NOMO-1 (cell line): ENCODE measurements at regions not wholly inside any gene's neighbourhood (a gene's known extent, or its start where the extent isn't known, plus 50 kb on each side); places are given as distances from the start of the nearest gene placed in this dataset.

Experiments
- DNase-seq, 2 experiments: peaks; one replicate each; lab custom pipeline; 2025; ENCODE audit not compliant: unreplicated experiment in 2 of 2; lab: John Stamatoyannopoulos, UW

GRCh38 chr12:58557171-58557570, 363.1 kb downstream of the LRIG3 start:
- no peak for DNase-seq

GRCh38 chr12:58557661-58558060, 362.6 kb downstream of the LRIG3 start:
- no peak for DNase-seq

DNA sequence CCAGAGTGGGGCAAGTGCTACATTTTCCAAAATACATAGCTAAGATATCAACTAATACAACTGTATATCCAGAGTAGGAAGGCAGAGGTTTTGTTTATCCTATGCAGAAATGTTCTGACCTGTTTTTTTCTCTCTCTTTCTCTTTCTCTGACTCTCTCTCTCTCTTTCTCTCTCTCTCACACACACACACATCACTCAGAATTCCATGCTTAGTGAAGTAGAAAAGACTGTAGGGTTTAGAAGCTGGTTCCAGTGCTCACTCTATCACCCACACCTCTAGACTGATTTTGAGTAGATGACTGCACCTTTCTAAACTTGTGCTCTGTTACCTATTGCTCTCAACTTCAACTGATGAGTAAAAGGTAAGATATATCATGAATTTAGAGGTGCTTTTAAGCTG, 356.7 kb downstream of the LRIG3 start:
- DNase-seq = no peak

- DNase-seq = no peak
Measured at GRCh38 chr12:58564721-58565120, 355.6 kb downstream of the LRIG3 start.

GRCh38 chr12:58566599-58566998, 353.7 kb downstream of the LRIG3 start:
- DNase-seq = no peak

DNA sequence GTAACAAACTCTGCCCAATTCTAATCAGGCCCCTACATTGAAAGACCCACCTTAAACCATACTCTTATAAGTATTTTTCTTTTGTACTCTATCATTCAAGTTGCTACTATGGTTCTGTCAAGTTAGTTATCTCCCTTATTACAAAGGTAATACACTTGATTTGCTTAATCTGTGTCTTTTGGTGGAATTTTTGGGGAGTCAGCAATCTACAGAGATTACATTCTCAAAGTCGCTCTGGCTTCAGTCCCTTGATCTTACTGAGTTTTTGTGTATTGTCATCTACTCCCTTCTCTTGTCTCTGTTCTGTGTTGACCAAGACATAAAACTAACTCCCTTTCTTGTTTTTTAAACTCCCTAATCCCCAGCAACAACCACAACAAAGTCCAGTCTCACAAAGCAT, 353.1 kb downstream of the LRIG3 start:
- DNase-seq = no peak

DNA sequence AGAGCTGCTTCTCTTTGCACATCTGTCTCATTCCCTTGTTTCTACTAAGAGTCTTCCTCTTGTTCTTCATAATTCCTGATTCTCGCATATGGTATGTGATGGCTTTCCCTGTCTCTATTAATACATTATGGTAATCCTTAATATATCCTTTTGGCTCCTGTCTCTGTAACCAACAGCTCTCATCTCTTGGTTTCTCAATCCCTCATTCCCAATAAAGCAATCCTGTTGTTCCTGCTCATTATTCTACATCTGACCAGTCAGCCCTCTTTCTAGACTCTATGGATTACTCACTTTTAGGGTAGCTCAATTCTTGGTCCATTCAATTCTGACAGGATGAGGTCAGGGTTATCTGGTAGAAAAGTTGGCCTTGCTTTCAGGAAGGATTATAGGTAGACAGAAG, 349.9 kb downstream of the LRIG3 start:
- DNase-seq = no peak

DNA sequence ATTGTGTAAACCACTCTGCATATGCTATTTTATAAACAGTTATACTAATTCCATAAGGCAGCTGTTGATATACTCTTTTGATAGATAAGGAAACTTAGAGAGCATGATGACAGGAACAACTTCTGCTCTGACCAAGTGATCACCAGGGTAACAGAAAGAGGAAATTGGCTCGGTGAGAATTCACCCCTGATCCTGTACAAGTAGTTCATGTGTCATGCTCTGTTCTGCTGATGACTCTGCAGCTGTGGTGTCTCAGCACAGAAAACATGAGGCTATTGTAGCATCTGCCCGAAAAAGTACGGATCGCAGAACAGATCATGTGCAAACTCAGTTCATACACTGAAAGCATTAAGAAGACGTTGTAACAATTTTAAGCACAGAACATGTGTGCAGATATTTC, 345.0 kb downstream of the LRIG3 start:
- DNase-seq = no peak

GRCh38 chr12:58576081-58576480, 344.2 kb downstream of the LRIG3 start:
- no peak for DNase-seq

GRCh38 chr12:58576916-58577315, 343.4 kb downstream of the LRIG3 start:
- no peak for DNase-seq

DNA sequence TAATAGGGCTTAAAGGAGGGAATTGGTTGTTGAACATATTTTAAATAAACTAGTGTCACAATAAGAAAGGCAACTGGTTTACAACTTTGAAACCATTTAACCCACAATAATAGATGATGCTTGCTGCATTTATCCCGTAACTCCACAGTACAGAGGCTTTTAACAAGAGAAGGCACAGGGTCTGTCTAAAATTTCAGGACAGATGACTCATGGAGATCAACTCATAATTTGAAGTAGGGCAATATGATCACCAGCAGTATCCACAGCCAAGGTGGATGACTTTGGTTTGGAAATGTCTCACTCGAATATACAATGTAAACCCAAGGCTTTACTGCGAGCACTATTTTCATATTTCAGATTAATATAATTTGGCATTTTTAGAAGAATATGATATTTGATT, 340.2 kb downstream of the LRIG3 start:
- no peak for DNase-seq

DNA sequence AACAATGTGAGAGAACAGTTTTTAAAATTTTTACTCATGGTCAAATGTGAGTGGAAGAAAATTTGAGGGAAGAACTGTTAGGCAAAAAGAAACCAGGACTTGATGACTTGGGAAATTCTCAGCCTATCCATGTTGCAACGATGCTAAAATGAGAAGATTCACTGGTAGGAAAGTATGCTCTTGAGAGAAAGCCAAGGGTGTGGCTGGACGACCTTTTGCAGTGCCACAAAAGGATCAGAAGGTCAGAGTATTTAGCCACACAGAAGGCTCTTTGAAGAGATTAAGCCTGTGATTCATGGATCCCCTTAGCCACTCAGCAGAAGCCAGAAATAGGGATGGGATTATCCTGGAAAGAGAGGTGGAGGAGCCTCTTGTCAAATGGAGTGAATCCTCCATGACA, 336.8 kb downstream of the LRIG3 start:
- no peak for DNase-seq

DNA sequence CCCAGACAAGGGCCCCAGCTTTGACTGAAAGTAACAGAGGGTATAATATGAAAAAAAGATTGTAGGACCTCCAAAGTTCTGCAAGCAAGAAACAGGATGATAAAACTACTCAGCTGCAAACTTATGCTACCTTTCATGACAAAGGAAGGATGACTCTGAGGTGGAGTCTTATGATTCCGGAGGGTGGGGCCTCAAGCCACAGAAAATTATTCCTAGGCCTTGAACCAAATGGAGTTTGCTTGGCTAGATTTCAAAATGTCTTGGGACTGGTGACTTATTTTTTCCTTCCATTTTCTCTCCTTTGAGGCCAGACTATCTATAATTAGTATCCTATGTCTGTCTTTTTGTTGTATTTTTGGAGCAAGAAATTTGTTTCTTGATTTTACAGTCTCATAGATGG, 336.4 kb downstream of the LRIG3 start:
- DNase-seq = no peak

DNA sequence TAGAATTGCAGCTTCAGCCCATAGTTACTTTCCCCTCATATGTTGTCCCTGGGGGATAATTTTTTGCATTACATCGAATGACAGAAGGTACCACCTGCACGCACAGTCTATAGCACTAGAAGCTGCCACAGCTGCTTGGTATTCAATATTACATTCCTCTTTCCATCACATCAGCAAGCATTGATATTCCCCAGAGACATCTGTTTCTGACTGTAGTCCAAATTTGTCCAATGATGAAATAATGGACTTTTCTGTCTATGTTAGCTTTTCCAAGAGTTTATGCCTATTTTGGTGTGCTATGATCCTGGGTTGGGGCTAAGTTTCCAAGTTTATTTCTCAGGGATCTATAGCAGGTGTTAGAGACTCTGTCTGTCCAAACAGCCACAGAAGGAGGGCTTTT, 335.4 kb downstream of the LRIG3 start:
- DNase-seq = no peak

DNA sequence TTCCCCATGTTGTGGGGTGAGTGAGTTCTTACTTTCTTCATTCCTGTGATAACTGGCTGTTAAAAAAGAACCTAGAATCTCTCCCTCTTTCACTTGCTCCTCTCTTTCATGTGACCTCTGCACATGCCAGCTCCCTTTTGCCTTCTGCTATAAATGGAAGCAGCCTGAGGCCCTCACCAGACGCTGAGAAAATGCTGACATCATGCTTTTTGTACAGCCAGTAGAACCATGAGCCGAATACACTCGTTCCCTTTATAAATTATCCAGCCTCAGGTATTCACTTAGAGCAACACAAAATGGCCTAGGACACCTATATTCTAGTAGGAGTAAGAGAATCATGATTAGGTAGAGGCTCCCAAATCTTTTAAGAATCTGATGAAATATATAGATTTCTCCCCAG, 333.5 kb downstream of the LRIG3 start:
- no peak for DNase-seq

DNA sequence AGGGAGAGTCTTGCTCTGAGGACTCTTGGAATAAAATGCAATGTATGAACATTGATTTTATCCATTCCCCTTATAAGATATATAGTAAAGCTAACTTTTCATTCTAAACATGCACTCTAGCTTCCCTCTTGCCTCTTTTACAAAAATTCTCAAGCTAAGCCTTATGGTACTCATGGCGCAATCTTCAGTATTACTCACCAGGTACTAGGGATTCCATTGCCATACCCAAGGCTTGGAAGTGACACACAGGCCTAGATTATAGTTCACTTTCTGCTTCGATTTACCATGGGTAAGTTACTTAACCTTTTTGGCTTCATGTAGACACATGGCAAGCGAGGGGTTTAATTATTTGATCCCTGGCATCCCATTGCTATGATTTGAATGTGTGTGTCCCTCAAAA, 331.5 kb downstream of the LRIG3 start:
- no peak for DNase-seq

GRCh38 chr12:58592475-58593207, 327.7 kb downstream of the LRIG3 start:
- DNase-seq = no peak

DNA sequence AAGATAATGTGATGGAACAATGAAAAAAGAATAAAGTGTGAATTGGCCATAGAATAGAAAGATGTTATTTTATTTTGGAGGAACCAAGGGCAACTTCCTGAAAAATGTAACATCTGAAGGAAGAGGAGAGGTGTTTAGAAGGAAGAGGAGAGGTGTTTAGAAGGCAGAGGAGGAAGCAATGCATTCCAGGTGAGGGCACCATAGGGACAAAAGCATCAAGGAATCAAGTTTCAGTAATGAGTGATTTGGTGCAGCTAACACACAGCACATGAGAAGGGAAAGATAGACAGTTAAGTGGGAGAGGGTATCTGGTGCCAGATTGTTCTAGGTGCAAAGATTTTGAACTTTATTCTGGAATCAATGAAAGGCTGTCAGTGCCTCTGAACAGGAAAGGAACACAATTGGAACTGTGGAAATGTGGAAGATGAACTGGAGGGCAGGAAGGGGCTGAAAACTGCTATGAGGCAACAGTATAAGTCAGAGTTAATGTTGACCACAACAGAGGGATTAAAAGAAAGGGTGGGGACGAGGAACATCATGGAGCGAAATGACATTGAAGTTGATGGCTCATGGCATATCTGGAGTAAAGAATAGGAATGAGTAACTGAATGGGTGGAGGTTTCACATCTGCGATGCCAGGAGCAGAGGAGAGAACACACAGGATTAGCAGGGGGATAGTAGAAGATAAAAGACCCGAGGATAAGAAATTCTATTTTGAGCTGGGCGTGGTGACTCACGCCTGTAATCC, 326.6 kb downstream of the LRIG3 start:
- DNase-seq = no peak

DNA sequence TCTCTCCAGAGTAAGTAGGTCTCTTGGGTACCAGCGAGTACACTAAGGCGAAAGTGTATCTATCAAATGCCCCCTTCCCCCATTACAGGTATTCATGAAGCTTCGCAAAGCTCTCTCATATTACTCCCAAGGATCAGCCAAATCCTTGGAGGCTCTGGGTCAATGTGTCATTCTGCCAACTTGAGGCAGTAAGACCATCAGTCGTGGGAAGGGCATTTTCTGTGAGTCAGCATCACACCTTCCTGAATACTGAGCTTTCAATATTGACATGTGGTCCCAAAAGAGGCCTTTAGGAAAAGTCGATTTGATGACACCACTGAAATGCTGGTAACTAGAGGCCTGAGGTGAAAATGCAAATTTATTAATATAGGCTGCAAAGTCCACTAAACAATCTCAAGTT, 323.9 kb downstream of the LRIG3 start:
- no peak for DNase-seq

DNA sequence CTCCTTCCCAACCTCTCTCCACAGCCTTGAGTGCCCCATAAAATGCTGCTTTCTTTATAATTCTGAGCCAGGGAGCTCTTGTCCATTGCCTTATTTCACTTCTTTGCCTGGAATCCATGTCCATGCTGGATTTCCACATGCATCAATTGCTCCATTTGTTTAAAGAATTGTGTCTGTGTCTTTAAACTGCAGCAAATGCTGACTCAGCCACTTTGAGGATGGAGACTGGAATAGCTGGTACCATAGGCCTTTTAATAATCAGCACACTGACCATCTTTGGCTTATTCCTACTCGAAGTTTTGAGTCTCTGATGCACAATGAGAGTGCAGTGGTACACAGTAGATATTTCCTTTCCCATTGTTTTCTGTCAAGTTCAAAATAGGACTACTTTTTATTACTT, 318.8 kb downstream of the LRIG3 start:
- DNase-seq = no peak

DNA sequence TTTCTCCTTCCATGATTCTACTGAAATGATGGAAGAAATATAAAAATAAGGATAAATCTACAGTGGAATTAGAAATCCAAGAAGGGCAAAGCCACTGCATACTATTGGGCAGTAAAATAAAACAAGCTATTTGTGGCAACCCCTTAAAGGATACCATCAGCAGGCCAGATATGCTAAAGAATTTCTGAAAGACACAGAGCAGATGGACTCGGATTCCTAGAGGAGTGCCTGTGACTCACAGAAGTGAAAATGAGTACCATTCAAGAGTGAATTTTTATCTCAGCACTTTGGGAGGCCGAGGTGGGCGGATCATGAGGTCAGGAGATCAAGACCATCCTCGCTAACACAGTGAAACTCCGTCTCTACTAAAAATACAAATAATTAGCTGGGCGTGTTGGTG, 318.1 kb downstream of the LRIG3 start:
- DNase-seq = no peak

GRCh38 chr12:58602736-58603135, 317.6 kb downstream of the LRIG3 start:
- DNase-seq = no peak

GRCh38 chr12:58607805-58608204, 312.5 kb downstream of the LRIG3 start:
- no peak for DNase-seq
